ENCODE measurements at regions not wholly inside any gene's neighbourhood (a gene's known extent, or its start where the extent isn't known, plus 50 kb on each side); places are given as distances from the start of the nearest gene placed in this dataset.
A peak's percentile ranks its signal among the peaks of the same experiment; 100 is the strongest.

DNA sequence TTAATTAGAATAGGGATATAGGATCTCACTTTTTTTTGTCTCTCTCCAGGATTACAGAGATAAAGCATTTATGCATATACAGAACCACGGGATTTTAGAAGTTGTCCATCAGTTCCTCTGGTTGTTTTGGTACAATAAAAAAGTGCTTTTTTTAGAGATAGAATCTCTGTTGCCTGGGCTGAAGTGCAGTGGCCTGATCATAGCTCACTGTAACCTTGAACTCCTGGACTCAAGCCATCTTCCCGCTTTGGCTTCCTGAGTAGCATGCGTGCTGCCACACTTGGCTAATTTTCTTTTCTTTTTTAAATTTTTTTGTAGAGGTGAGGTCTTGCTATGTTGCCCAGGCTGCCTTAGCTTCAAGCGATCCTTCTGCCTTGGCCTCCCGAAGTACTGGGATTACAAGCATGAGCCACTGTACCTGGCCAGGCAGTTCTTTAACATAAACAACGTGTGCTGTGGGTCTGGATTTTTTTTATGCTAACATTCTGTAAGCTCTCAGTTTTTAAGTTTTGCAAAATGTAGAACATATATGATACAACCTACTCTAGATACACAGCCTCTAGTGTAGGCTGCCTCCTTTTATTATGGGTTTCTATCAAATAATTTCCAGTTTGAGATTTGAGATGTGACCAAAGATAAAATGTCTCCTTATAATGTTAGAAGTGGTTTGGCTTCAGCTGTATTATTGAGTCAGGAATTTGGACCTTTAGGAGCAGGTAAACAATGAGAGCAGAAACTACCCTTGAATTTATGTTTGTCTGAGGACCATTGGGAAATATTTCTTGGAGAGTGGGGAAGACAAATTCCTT lies 57.4 kb upstream of the ULK4 start:
- Histone ChIP-seq H3K36me3 (no peaks in the 10 kb centered on the region), H3K9me3 (no peaks in the 10 kb centered on the region), H3K4me3 (no peak overlapping the region), H3K27me3 (no peaks in the 10 kb centered on the region), H3K4me1 (peaks cover 51% of the 10 kb centered on the region), H3K27ac (no peak overlapping the region)
- TF ChIP-seq, protein P1, sequence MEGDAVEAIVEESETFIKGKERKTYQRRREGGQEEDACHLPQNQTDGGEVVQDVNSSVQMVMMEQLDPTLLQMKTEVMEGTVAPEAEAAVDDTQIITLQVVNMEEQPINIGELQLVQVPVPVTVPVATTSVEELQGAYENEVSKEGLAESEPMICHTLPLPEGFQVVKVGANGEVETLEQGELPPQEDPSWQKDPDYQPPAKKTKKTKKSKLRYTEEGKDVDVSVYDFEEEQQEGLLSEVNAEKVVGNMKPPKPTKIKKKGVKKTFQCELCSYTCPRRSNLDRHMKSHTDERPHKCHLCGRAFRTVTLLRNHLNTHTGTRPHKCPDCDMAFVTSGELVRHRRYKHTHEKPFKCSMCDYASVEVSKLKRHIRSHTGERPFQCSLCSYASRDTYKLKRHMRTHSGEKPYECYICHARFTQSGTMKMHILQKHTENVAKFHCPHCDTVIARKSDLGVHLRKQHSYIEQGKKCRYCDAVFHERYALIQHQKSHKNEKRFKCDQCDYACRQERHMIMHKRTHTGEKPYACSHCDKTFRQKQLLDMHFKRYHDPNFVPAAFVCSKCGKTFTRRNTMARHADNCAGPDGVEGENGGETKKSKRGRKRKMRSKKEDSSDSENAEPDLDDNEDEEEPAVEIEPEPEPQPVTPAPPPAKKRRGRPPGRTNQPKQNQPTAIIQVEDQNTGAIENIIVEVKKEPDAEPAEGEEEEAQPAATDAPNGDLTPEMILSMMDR (IDR thresholded peaks at IDR 0.05) = no peak
- intact Hi-C loops (cut with DNase I) = loop anchor here (10.0 kb wide), 1 partner anchor 55 kb away; no protein-coding TSS in a partner anchor
- no peak for DNase-seq
- no peak for ATAC-seq

DNA sequence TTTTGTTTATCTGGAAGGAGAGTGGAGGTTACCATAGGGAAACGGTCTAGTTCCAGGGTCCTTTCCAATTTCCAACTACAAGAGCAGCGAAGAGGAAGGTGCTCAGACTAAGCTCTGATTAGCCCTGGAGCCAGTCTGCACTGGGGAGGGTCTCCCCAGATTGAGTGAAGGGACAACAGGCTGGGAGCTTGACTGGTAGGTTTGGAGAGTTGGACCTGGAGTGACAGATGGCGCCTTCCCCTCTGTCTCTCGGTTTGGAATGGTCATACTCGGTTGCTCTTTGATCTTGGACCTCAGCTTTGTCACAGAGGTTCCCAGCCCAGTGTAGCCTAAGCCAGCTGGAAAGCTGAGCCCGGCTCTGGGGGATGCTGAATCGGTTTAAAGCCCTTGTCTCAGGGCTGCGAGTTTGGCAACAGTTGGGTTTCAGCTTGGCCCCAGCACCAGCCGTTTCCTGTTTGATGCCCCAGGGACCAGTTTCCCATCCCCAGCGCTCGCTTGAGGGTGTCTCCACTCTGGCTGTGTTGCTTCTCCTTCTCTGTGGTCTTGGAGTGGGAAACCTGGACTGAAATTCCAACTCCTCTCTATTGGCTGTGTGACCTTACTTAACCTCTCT lies 53.1 kb upstream of the ULK4 start:
- Histone ChIP-seq H3K9me3 (no peaks in the 10 kb centered on the region), H3K4me1 (peaks cover 41% of the 10 kb centered on the region), H3K36me3 (no peaks in the 10 kb centered on the region), H3K27ac (peak overlapping the region; percentile 86), H3K4me3 (peak overlapping the region; percentile 96), H3K27me3 (no peaks in the 10 kb centered on the region)
- TF ChIP-seq, protein P1 (IDR thresholded peaks at IDR 0.05) = no peak
- ATAC-seq = no peak
- DNase-seq = no peak
- intact Hi-C loops (cut with DNase I) = loop anchor here (10.0 kb wide), 1 partner anchor 60 kb away; no protein-coding TSS in a partner anchor

DNA sequence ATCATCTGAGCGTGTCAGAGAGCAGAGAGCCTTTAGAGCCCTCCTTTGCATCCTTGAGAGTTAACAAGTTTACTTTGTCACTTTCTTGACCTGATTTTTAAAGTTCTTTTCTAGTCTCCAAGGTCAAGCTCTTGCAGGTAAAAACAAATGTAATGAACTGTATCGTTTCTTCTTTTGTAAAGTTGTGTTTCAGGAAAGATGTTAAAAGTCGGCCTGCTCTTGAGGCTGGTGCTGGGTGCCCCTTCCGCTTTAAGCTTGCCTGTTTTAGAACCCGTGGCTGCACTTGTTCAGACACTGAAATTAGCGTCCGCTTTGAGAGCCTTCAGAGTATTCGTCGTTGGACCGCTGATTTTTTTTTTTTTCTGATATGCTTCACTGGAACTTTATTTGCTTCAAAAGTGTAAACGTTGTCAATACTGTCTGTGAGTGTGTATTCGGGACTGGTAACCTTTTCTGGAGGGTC lies 52.6 kb upstream of the ULK4 start:
- DNase-seq = no peak
- Histone ChIP-seq H3K4me1 (peaks cover 38% of the 10 kb centered on the region), H3K4me3 (peak overlapping the region; percentile 96), H3K27me3 (no peaks in the 10 kb centered on the region), H3K36me3 (no peaks in the 10 kb centered on the region), H3K9me3 (no peaks in the 10 kb centered on the region), H3K27ac (peak overlapping the region; percentile 86)
- intact Hi-C loops (cut with DNase I) = loop anchor here (10.0 kb wide), 1 partner anchor 60 kb away; no protein-coding TSS in a partner anchor
- ATAC-seq = no peak
- TF ChIP-seq, protein P1 (IDR thresholded peaks at IDR 0.05) = no peak

DNA sequence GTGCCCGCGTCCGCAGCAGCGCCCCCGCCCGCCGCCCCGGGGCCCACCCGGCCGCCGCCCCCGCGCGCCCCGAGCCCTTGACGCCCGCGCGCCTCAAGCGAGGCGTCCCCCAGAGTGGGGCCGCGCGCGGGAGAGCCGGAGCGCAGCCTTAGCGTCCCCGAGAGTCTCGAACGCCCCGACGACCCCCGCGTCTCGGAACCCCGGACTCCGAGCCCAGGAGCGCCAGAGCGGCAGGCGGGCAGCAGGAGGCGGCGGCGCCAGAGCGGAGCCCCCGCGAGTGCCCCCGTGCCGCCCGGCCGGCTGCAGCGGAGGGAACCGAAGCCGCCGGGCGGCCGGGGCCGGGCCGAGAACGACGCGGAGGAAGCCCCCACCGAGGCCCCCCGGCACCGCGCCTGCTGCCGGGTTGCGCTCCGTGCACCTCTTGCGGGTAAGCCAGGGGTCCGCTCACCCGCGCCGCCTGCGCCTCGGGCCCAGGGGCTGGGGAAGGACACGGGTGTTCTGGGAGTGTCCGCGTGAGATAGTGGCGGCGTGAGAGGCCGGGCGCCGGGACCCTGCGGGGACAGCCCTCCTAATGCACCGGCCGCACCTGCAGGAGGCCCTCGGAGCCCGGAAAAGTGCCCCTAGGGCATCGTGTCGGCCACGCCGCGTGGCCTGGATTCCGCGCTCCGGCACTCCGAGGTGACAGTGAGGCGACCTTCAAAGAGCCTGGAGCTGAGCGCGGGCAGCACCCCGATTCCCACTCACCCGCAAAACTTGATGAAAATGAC lies 52.0 kb upstream of the ULK4 start:
- TF ChIP-seq, protein P1 (IDR thresholded peaks at IDR 0.05) = no peak
- Histone ChIP-seq H3K4me1 (peaks cover 31% of the 10 kb centered on the region), H3K9me3 (no peaks in the 10 kb centered on the region), H3K27me3 (no peaks in the 10 kb centered on the region), H3K4me3 (peak overlapping the region; percentile 96), H3K27ac (peak overlapping the region; percentile 86), H3K36me3 (no peaks in the 10 kb centered on the region)
- DNase-seq (peak; percentile 80), ATAC-seq (peak; percentile 53)
- intact Hi-C loops (cut with DNase I) = loop anchor here (10.0 kb wide), 1 partner anchor 61 kb away; no protein-coding TSS in a partner anchor

DNA sequence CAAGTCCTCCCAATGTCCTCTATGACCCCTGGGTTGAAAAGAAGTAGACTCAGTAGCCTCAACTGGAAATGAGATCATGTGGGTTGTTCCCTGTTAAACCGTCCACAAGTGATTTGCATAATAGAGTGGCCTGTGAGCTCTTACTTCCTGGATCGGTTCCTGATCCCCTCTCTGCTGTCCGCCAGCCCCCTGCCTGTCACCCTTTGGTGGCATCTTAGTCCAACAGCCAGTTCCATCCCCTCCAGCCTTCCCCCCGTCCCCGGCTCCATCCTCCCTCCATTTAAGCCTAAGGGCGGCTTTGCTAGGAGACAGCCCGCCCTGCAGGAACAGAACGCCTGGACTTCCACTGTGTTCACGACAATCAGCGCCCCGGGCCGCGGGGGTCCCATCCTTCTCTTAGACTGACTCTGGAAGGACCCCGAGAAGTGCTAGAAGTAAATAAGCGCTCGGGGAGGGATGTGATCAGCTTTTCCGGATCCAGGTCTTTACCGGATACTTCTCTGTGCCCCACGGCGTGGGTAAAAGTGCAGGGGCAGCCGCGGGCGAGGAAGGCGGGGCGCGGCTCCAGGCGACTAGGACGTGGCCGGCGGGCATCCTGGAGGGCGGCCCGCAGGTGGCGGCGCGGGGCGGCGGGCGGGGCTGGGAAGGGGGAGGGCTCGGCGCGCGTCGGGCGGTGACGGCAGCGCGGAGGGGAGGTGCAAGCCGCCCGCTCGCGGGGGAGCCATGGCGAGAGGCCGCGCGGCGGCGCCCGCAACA lies 51.2 kb upstream of the ULK4 start:
- peak; percentile 95 for ATAC-seq
- intact Hi-C loops (cut with DNase I) = loop anchor here (10.0 kb wide), 1 partner anchor 62 kb away; no protein-coding TSS in a partner anchor
- no peaks in the 10 kb centered on the region for H3K9me3 ChIP-seq
- H3K4me1 ChIP-seq = peaks cover 26% of the 10 kb centered on the region
- H3K36me3 ChIP-seq = no peaks in the 10 kb centered on the region
- TF ChIP-seq, protein P1 (IDR thresholded peaks at IDR 0.05) = no peak
- no peaks in the 10 kb centered on the region for H3K27me3 ChIP-seq
- DNase-seq = peak; percentile 92
- H3K4me3 ChIP-seq = peak overlapping the region; percentile 65
- peak overlapping the region; percentile 90 for H3K27ac ChIP-seq
